HepG2 (cell line): ENCODE measurements at regions not wholly inside any gene's neighbourhood (a gene's known extent, or its start where the extent isn't known, plus 50 kb on each side); places are given as distances from the start of the nearest gene placed in this dataset.

Experiments used
- ATAC-seq: fragments of 200-7000 bp; cut with Tn5 transposase; 3 replicates; pipeline ENCODE4 v1.9.1; 2020; ENCODE audit warnings: mild to moderate bottlenecking, moderate library complexity
- BruUV-seq: library from RNA; stranded (reverse); fragments of 400-500 nt; replicated peaks from 2 replicates; lab custom pipeline; 2021; lab: Mats Ljungman, UMichigan
- CTCF ChIA-PET: fragments of 300-600 bp; formaldehyde crosslinking; extraction: SDS; loops from one replicate; lab custom pipeline; 2021; ENCODE audit warnings: low total read pairs, inconsistent platforms, low intra/inter-chr PET ratio; lab: Yijun Ruan, JAX
- POLR2A ChIA-PET: fragments of 350-600 bp; sonication (Branson Sonifier 250); formaldehyde crosslinking; loops from one replicate; lab custom pipeline; 2020; ENCODE audit warnings: antibody characterized with exemption, inconsistent platforms; lab: Yijun Ruan, JAX
- DNase-seq: peaks from one replicate; pipeline ENCODE4 v3.0.0-alpha.2; 2015; ENCODE audit warnings: low spot score
- FAIRE-seq: peaks from 3 replicates; lab custom pipeline; 2011; peaks lifted over from hg19 to GRCh38; lab: Jason Lieb, UNC
- H2AFZ ChIP-seq: one replicate; pipeline ENCODE4 v1.6.1; 2011; ENCODE audit warnings: low read length, inconsistent platforms
- H3K27ac ChIP-seq: fragments of 300-600 bp; 3 replicates; pipeline ENCODE4 v1.8.0; 2011; ENCODE audit warnings: mixed run types, mild to moderate bottlenecking, mixed read lengths, low read length, inconsistent platforms; ENCODE audit not compliant: insufficient read depth; ENCODE audit errors: extremely low read length
- H3K27me3 ChIP-seq, 2 experiments: fragments of 200-600 bp in 1 of 2; 2 replicates in 1 of 2; 3 replicates in 1 of 2; pipeline versions ENCODE4 v1.6.0 to v1.8.0; 2011; ENCODE audit warnings: low read length in 2 of 2, mild to moderate bottlenecking in 2 of 2, moderate library complexity in 2 of 2, inconsistent platforms in 1 of 2; ENCODE audit not compliant: insufficient read depth in 2 of 2, control insufficient read depth in 1 of 2
- H3K36me3 ChIP-seq, 2 experiments: fragments of 200-600 bp in 1 of 2; replicated peaks in 1 of 2; 2 replicates in 1 of 2; 3 replicates in 1 of 2; pipeline versions ENCODE4 v1.5.1 to v1.8.0; 2011; ENCODE audit warnings: low read length in 2 of 2, inconsistent platforms in 1 of 2; ENCODE audit not compliant: insufficient read depth in 2 of 2, control insufficient read depth in 1 of 2
- H3K4me1 ChIP-seq: 2 replicates; pipeline ENCODE4 v1.5.1; 2012; ENCODE audit warnings: low read length, inconsistent platforms; ENCODE audit not compliant: insufficient read depth
- H3K4me2 ChIP-seq: 2 replicates; pipeline ENCODE4 v1.6.0; 2011; ENCODE audit warnings: low read depth, low read length, inconsistent platforms
- H3K4me3 ChIP-seq, 3 experiments: fragments of 200-600 bp in 1 of 3; sonication (generic), shearing (Covaris generic) in 1 of 3; replicated peaks in 1 of 3; 2 replicates each; pipeline ENCODE4 v1.5.1; 2011 to 2016; ENCODE audit warnings: low read length in 3 of 3, inconsistent platforms in 2 of 3, low read depth in 2 of 3, mild to moderate bottlenecking in 2 of 3, control low read depth in 1 of 3, mixed read lengths in 1 of 3; ENCODE audit not compliant: insufficient read depth in 1 of 3
- H3K79me2 ChIP-seq: one replicate; pipeline ENCODE4 v1.6.1; 2011; ENCODE audit warnings: low read length, inconsistent platforms; ENCODE audit not compliant: insufficient read depth
- H3K9ac ChIP-seq: 2 replicates; pipeline ENCODE4 v1.6.0; 2011; ENCODE audit warnings: mild to moderate bottlenecking, low read depth, low read length, inconsistent platforms; ENCODE audit not compliant: insufficient read depth
- H3K9me3 ChIP-seq: 2 replicates; pipeline ENCODE4 v1.5.1; 2012; ENCODE audit warnings: mild to moderate bottlenecking, low read length
- H4K20me1 ChIP-seq: 2 replicates; pipeline ENCODE4 v1.6.0; 2011; ENCODE audit warnings: inconsistent platforms, mild to moderate bottlenecking, low read length, moderate library complexity; ENCODE audit not compliant: insufficient read depth
- ASH2L ChIP-seq: fragments of 300-600, 200-600 bp; sonication (generic); IDR thresholded peaks from 2 replicates; pipeline ENCODE4 v1.7.0; 2017; ENCODE audit warnings: low read depth, mild to moderate bottlenecking, moderate library complexity, mixed read lengths, low read length; ENCODE audit not compliant: insufficient read length
- FOXK1 ChIP-seq: sonication (generic); formaldehyde crosslinking; IDR thresholded peaks from 2 replicates; pipeline ENCODE4 v1.4.0; 2020; ENCODE audit warnings: low read depth, missing genetic modification reagents, borderline replicate concordance
- HMGA1 ChIP-seq: sonication (generic); formaldehyde crosslinking; conservative IDR thresholded peaks from 2 replicates; pipeline ENCODE4 v1.4.0; 2020; ENCODE audit warnings: missing genetic modification reagents
- KMT2B ChIP-seq: IDR thresholded peaks from 2 replicates; pipeline ENCODE4 v1.6.1; 2016; ENCODE audit warnings: missing genetic modification reagents, missing compliant biosample characterization
- REXO4 ChIP-seq: sonication (generic); formaldehyde crosslinking; IDR thresholded peaks from 2 replicates; pipeline ENCODE4 v1.8.0; 2022; ENCODE audit warnings: missing genetic modification reagents, mild to moderate bottlenecking, borderline replicate concordance
- SMAD3 ChIP-seq: sonication (generic); formaldehyde crosslinking; IDR thresholded peaks from 2 replicates; pipeline ENCODE4 v1.4.0; 2020; ENCODE audit warnings: missing genetic modification reagents
- SP5 ChIP-seq: IDR thresholded peaks from 2 replicates; pipeline ENCODE4 v1.6.1; 2016; ENCODE audit warnings: low read depth, borderline replicate concordance
- U2AF2 ChIP-seq: fragments of 200-400 bp; formaldehyde crosslinking; IDR thresholded peaks from 2 replicates; pipeline ENCODE4 v1.6.1; 2017; ENCODE audit warnings: low read depth, mild to moderate bottlenecking, low read length
- ZBTB20 ChIP-seq: sonication (generic); formaldehyde crosslinking; IDR thresholded peaks from 2 replicates; pipeline ENCODE4 v1.8.1; 2023; ENCODE audit warnings: missing genetic modification reagents, low read depth, mild to moderate bottlenecking, borderline replicate concordance
- ZEB1 ChIP-seq: IDR thresholded peaks from 2 replicates; pipeline ENCODE4 v1.6.1; 2012; ENCODE audit warnings: mild to moderate bottlenecking, low read depth, inconsistent platforms; ENCODE audit not compliant: insufficient replicate concordance
- ZKSCAN1 ChIP-seq: fragments of 150-350 bp; IDR thresholded peaks from 2 replicates; pipeline ENCODE4 v1.6.1; 2014; ENCODE audit warnings: low read length
- ZNF12 ChIP-seq: sonication (generic); formaldehyde crosslinking; IDR thresholded peaks from 2 replicates; pipeline ENCODE4 v1.5.0; 2020; ENCODE audit warnings: missing genetic modification reagents
- ZNF724P ChIP-seq: sonication (generic); formaldehyde crosslinking; IDR thresholded peaks from 2 replicates; pipeline ENCODE4 v1.8.0; 2022; ENCODE audit warnings: missing genetic modification reagents, borderline replicate concordance
- WGBS: methylation state at CpG from one replicate; pipeline ENCODE4 v1.1.6; 2017; ENCODE audit warnings: low lambda C conversion rate; 5-methylcytosine and 5-hydroxymethylcytosine counted together
- in situ Hi-C: cut with HindIII; loops from 2 replicates; pipeline ENCODE4 v1.10.0; 2017; ENCODE audit warnings: low pct_unique_long_range_greater_than_20kb; ENCODE audit not compliant: extremely low pct_ligation_motif_present
- intact Hi-C: fragments of 100-400 bp; cut with micrococcal nuclease; formaldehyde crosslinking; loops from one replicate; pipeline ENCODE4 v1.10.0; 2022; ENCODE audit not compliant: unreplicated experiment
- TF ChIP-seq, protein P1 (sequence below): sonication (generic); formaldehyde crosslinking; IDR thresholded peaks from 2 replicates; pipeline ENCODE4 v1.5.0; 2020; ENCODE audit warnings: mild to moderate bottlenecking, missing genetic modification reagents

DNA sequence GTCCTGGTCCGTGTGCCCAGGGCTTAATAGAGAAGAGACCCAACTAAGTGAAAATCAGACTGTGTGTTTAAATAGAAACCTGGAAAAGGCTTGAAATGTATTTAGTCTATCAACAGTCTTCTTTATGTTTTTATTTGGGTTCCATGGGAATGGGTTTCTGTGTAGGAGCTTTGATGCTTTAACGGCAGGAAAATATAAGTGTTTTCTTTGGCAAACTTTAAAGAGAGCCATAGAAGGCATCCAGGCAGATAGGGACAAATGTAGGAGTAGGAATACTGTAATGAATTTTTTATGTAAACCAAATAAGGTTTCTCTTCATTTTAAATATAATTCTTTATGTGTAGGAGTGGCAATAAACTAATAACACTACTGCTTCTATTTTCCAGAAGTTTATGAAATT lies 989.0 kb downstream of the GATA3 start:
- no peak for ATAC-seq
- in situ Hi-C loops: no loop called here
- H3K27me3 ChIP-seq: no peaks in the 10 kb centered on the region
- no peaks in the 10 kb centered on the region for H3K4me1 ChIP-seq
- H3K79me2 ChIP-seq: no peaks in the 10 kb centered on the region
- H3K4me3 ChIP-seq: no peak overlapping the region
- H2AFZ ChIP-seq: no peak overlapping the region
- peaks cover 6% of the 10 kb centered on the region; the same call in 1 of the 2 replicates for H3K9me3 ChIP-seq
- no peaks in the 10 kb centered on the region for H3K36me3 ChIP-seq
- no TSS peak for BruUV-seq
- H4K20me1 ChIP-seq: no peaks in the 10 kb centered on the region
- no peak overlapping the region for H3K27ac ChIP-seq
- H3K4me2 ChIP-seq: no peak overlapping the region
- intact Hi-C loops: no loop called here
- TF ChIP-seq ZNF724P (CRISPR knock-in tag) (no peak), REXO4 (no peak), SMAD3 (CRISPR knock-in tag) (no peak), U2AF2 (no peak), ASH2L (no peak), HMGA1 (CRISPR knock-in tag) (no peak), ZEB1 (no peak), ZKSCAN1 (no peak), KMT2B (CRISPR knock-in tag) (no peak), SP5 (CRISPR knock-in tag) (no peak), ZBTB20 (CRISPR knock-in tag) (no peak), ZNF12 (no peak), FOXK1 (CRISPR knock-in tag) (no peak)
- TF ChIP-seq, protein P1, sequence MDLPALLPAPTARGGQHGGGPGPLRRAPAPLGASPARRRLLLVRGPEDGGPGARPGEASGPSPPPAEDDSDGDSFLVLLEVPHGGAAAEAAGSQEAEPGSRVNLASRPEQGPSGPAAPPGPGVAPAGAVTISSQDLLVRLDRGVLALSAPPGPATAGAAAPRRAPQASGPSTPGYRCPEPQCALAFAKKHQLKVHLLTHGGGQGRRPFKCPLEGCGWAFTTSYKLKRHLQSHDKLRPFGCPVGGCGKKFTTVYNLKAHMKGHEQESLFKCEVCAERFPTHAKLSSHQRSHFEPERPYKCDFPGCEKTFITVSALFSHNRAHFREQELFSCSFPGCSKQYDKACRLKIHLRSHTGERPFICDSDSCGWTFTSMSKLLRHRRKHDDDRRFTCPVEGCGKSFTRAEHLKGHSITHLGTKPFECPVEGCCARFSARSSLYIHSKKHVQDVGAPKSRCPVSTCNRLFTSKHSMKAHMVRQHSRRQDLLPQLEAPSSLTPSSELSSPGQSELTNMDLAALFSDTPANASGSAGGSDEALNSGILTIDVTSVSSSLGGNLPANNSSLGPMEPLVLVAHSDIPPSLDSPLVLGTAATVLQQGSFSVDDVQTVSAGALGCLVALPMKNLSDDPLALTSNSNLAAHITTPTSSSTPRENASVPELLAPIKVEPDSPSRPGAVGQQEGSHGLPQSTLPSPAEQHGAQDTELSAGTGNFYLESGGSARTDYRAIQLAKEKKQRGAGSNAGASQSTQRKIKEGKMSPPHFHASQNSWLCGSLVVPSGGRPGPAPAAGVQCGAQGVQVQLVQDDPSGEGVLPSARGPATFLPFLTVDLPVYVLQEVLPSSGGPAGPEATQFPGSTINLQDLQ: no peak
- TF ChIP-seq, all 625 proteins: peak for 0
- FAIRE-seq (no peak), DNase-seq (no peak)
- CTCF ChIA-PET: no interaction called here
- 2% methylated on average over 2 of the region's 2 CpGs for WGBS
- POLR2A ChIA-PET: no interaction called here
- H3K9ac ChIP-seq: no peak overlapping the region
